ENCODE measurements at regions not wholly inside any gene's neighbourhood (a gene's known extent, or its start where the extent isn't known, plus 50 kb on each side); places are given as distances from the start of the nearest gene placed in this dataset.

DNA sequence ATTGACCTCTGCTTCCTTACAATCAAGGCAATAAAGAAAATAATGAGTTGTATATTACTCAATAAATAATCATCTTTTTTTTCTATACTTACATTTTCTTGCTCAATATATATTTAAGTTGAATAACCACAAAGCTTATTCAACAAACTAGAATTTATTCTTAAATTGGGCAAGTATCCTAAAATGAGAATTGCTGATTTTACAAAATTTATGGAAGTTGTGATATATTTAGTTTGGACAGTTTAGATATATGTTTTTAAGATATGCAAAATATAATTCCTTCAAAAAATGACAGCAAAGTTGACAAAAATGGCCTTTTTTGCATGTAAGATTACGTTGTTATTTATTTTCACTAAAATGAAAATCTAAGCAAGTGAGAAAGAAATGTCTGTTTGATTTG lies 305.7 kb upstream of the GRIN3A start:
- Histone ChIP-seq H3K27me3 (no peaks in the 10 kb centered on the region), H3K36me3 (no peaks in the 10 kb centered on the region), H3K4me1 (no peaks in the 10 kb centered on the region), H3K4me3 (no peak overlapping the region), H3K27ac (no peak overlapping the region), H3K9me3 (no peaks in the 10 kb centered on the region)
- DNase-seq (ENCODE audit: low spot score), result no peak
- TF ChIP-seq, protein P1, sequence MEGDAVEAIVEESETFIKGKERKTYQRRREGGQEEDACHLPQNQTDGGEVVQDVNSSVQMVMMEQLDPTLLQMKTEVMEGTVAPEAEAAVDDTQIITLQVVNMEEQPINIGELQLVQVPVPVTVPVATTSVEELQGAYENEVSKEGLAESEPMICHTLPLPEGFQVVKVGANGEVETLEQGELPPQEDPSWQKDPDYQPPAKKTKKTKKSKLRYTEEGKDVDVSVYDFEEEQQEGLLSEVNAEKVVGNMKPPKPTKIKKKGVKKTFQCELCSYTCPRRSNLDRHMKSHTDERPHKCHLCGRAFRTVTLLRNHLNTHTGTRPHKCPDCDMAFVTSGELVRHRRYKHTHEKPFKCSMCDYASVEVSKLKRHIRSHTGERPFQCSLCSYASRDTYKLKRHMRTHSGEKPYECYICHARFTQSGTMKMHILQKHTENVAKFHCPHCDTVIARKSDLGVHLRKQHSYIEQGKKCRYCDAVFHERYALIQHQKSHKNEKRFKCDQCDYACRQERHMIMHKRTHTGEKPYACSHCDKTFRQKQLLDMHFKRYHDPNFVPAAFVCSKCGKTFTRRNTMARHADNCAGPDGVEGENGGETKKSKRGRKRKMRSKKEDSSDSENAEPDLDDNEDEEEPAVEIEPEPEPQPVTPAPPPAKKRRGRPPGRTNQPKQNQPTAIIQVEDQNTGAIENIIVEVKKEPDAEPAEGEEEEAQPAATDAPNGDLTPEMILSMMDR (IDR thresholded peaks at IDR 0.05), result no peak

DNA sequence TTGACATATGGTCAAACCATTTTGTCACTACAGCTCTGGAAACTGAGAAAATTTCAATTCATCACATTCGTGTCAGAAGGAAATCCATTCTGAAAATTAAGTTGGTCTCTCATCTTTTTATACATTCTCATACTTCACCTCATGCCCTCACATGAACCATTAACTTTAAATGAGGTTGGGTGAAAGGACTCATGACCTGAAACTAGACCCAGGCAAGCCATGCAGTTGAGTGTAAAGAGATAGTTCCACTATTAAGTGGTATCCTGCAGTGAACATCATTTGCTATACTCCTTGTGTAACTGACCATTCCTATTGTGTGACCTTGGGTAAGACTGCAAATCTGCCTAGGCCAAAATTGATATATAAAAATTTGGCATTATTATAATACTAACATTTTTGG lies 299.6 kb upstream of the GRIN3A start:
- H3K9me3 ChIP-seq, result no peaks in the 10 kb centered on the region
- no peak overlapping the region for H3K27ac ChIP-seq
- H3K4me3 ChIP-seq, result no peak overlapping the region
- no peaks in the 10 kb centered on the region for H3K27me3 ChIP-seq
- DNase-seq (ENCODE audit: low spot score), result no peak
- no peaks in the 10 kb centered on the region for H3K4me1 ChIP-seq
- TF ChIP-seq, protein P1 (IDR thresholded peaks at IDR 0.05), result no peak
- no peaks in the 10 kb centered on the region for H3K36me3 ChIP-seq

DNA sequence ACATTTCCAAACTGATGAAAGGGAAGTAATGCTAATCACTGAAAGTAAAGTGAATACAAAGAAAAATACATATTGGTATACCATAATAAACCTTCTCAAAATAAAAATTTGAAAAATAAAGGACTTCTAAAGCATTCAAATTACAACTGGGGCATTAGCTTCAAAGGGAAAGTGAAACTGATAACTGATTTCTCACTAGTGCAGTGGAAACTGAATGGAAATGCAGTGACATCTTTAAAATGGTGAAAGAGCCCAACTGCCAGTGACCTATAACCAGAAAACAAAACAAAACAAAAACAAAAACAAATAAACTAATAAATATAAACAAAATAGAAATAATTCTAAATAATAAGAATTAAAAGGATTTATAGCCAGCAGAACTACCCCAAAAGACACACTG lies 297.5 kb upstream of the GRIN3A start:
- H3K36me3 ChIP-seq, result no peaks in the 10 kb centered on the region
- no peak for DNase-seq (ENCODE audit: low spot score)
- H3K9me3 ChIP-seq, result no peaks in the 10 kb centered on the region
- H3K27me3 ChIP-seq, result no peaks in the 10 kb centered on the region
- no peaks in the 10 kb centered on the region for H3K4me1 ChIP-seq
- no peak overlapping the region for H3K4me3 ChIP-seq
- TF ChIP-seq, protein P1 (IDR thresholded peaks at IDR 0.05), result no peak
- no peak overlapping the region for H3K27ac ChIP-seq

DNA sequence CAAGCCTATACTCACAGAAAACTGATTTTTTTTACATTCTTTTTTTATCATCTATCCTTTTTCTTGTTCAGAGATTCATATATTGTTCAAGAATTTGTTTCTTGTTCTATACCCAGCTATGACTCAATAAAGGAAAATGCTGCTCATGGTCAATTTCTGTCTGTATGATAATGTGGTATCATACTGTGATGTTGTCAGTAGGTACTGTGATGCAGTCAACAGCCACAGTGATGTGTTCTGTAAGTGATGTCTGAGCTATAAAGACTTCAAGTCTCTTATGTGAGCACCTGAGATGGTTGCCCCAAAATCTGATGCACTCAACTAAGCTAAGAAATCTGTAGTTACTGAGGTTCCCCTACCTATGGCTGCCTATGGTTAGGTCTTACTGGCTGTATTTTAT lies 294.2 kb upstream of the GRIN3A start:
- no peak for DNase-seq (ENCODE audit: low spot score)
- H3K4me1 ChIP-seq, result no peaks in the 10 kb centered on the region
- no peaks in the 10 kb centered on the region for H3K9me3 ChIP-seq
- H3K27ac ChIP-seq, result no peak overlapping the region
- TF ChIP-seq, protein P1 (IDR thresholded peaks at IDR 0.05), result no peak
- no peaks in the 10 kb centered on the region for H3K27me3 ChIP-seq
- H3K36me3 ChIP-seq, result no peaks in the 10 kb centered on the region
- no peak overlapping the region for H3K4me3 ChIP-seq

DNA sequence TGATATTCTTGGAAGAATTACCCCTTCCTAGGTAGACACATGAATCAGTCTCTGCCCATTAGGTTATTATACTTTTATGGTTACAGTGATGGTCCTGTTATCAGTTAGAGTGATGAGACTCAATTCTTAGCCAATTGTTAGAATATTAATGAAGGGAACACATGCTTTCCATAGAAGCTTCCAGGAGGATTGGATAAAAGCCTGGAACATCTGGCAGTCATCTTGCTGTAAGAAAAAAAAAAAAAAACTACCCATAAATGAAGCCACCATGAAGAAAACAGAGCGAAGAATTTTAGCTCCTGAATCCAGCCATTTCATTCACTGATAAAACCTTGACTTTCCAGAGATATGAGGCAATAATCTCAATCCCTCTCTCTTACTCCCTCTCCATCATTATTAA lies 262.5 kb upstream of the GRIN3A start:
- H3K4me3 ChIP-seq, result no peak overlapping the region
- no peaks in the 10 kb centered on the region for H3K9me3 ChIP-seq
- H3K27ac ChIP-seq, result no peak overlapping the region
- DNase-seq (ENCODE audit: low spot score), result no peak
- TF ChIP-seq, protein P1 (IDR thresholded peaks at IDR 0.05), result no peak
- no peaks in the 10 kb centered on the region for H3K36me3 ChIP-seq
- H3K27me3 ChIP-seq, result no peaks in the 10 kb centered on the region
- H3K4me1 ChIP-seq, result no peaks in the 10 kb centered on the region

DNA sequence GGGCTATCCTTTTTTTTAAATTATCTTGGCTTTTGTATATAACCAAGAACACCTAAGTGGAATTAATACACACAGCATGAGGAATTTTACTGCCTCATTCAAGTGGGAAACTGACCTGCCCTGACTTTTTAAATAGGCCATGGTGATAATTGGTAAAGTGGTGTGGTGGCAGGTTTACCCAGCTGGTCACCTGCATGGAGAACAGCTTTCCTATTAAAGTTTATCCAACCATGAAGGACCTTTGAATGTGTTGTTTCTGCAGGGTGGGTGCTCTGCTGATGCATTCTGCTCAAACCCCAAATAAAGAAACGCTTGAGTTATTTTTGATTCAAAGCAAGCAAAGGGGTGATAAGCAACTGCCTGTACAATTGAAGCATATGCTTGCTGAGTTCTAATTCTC lies 261.0 kb upstream of the GRIN3A start:
- no peaks in the 10 kb centered on the region for H3K9me3 ChIP-seq
- no peak overlapping the region for H3K27ac ChIP-seq
- no peak for DNase-seq (ENCODE audit: low spot score)
- no peaks in the 10 kb centered on the region for H3K27me3 ChIP-seq
- H3K4me3 ChIP-seq, result no peak overlapping the region
- TF ChIP-seq, protein P1 (IDR thresholded peaks at IDR 0.05), result no peak
- no peaks in the 10 kb centered on the region for H3K36me3 ChIP-seq
- no peaks in the 10 kb centered on the region for H3K4me1 ChIP-seq

Measured in right atrium auricular region (tissue), 2 donors.